IPS-15b (cell line): ENCODE measurements at regions not wholly inside any gene's neighbourhood (a gene's known extent, or its start where the extent isn't known, plus 50 kb on each side); places are given as distances from the start of the nearest gene placed in this dataset.

Source experiments
- H3K27me3 ChIP-seq: one replicate; pipeline ENCODE4 v1.6.1; 2013; ENCODE audit warnings: low read length; ENCODE audit not compliant: control insufficient read depth, insufficient read depth
- H3K36me3 ChIP-seq: one replicate; pipeline ENCODE4 v1.6.1; 2013; ENCODE audit warnings: low read length; ENCODE audit not compliant: control insufficient read depth, insufficient read depth
- H3K4me1 ChIP-seq: one replicate; pipeline ENCODE4 v1.6.1; 2013; ENCODE audit warnings: mild to moderate bottlenecking, low read length; ENCODE audit not compliant: control insufficient read depth, insufficient read depth
- H3K4me3 ChIP-seq: one replicate; pipeline ENCODE4 v1.5.1; 2013; ENCODE audit warnings: low read depth, low read length
- H3K9ac ChIP-seq: one replicate; pipeline ENCODE4 v1.6.1; 2013; ENCODE audit warnings: low read depth, mild to moderate bottlenecking, low read length
- H3K9me3 ChIP-seq: one replicate; pipeline ENCODE4 v1.6.1; 2013; ENCODE audit warnings: mild to moderate bottlenecking, low read length; ENCODE audit not compliant: control insufficient read depth, insufficient read depth

- H3K4me1 ChIP-seq: no peaks in the 10 kb centered on the region
- H3K9ac ChIP-seq: no peak overlapping the region
Observed at GRCh38 chr3:124121379-124122312, 129.7 kb upstream of the ROPN1 start.

GRCh38 chr3:124125315-124125714 lies 133.4 kb upstream of the ROPN1 start:
- Histone ChIP-seq H3K9me3 (no peaks in the 10 kb centered on the region), H3K36me3 (no peaks in the 10 kb centered on the region), H3K4me1 (no peaks in the 10 kb centered on the region), H3K4me3 (no peak overlapping the region), H3K27me3 (no peaks in the 10 kb centered on the region), H3K9ac (no peak overlapping the region)

More at GRCh38 chr3:124121379-124122312, 129.7 kb upstream of the ROPN1 start:
- H3K27me3 ChIP-seq: no peaks in the 10 kb centered on the region
- H3K36me3 ChIP-seq: no peaks in the 10 kb centered on the region
- no peaks in the 10 kb centered on the region for H3K9me3 ChIP-seq
- no peak overlapping the region for H3K4me3 ChIP-seq

- H3K9ac ChIP-seq: no peak overlapping the region
- no peak overlapping the region for H3K4me3 ChIP-seq
- no peaks in the 10 kb centered on the region for H3K36me3 ChIP-seq
- no peaks in the 10 kb centered on the region for H3K9me3 ChIP-seq
- no peaks in the 10 kb centered on the region for H3K4me1 ChIP-seq
- H3K27me3 ChIP-seq: no peaks in the 10 kb centered on the region
Observed at GRCh38 chr3:124126436-124127023, 134.6 kb upstream of the ROPN1 start.

- no peaks in the 10 kb centered on the region for H3K36me3 ChIP-seq
- H3K4me1 ChIP-seq: no peaks in the 10 kb centered on the region
- no peaks in the 10 kb centered on the region for H3K27me3 ChIP-seq
- H3K4me3 ChIP-seq: no peak overlapping the region
- no peaks in the 10 kb centered on the region for H3K9me3 ChIP-seq
- H3K9ac ChIP-seq: no peak overlapping the region
Observed at GRCh38 chr3:124131158-124131557, 139.2 kb upstream of the ROPN1 start.

- H3K4me3 ChIP-seq: no peak overlapping the region
- H3K4me1 ChIP-seq: no peaks in the 10 kb centered on the region
- no peaks in the 10 kb centered on the region for H3K27me3 ChIP-seq
Observed at GRCh38 chr3:124131580-124131979, 139.7 kb upstream of the ROPN1 start.

GRCh38 chr3:124132813-124133212 lies 140.9 kb upstream of the ROPN1 start:
- H3K9ac ChIP-seq: no peak overlapping the region
- no peaks in the 10 kb centered on the region for H3K27me3 ChIP-seq
- no peaks in the 10 kb centered on the region for H3K4me1 ChIP-seq
- no peaks in the 10 kb centered on the region for H3K9me3 ChIP-seq
- H3K4me3 ChIP-seq: no peak overlapping the region
- H3K36me3 ChIP-seq: no peaks in the 10 kb centered on the region

More at GRCh38 chr3:124131580-124131979, 139.7 kb upstream of the ROPN1 start:
- H3K36me3 ChIP-seq: no peaks in the 10 kb centered on the region
- no peak overlapping the region for H3K9ac ChIP-seq
- H3K9me3 ChIP-seq: no peaks in the 10 kb centered on the region

GRCh38 chr3:124133366-124133940 lies 141.5 kb upstream of the ROPN1 start:
- Histone ChIP-seq H3K27me3 (no peaks in the 10 kb centered on the region), H3K36me3 (no peaks in the 10 kb centered on the region), H3K4me3 (no peak overlapping the region), H3K9ac (no peak overlapping the region), H3K9me3 (no peaks in the 10 kb centered on the region), H3K4me1 (no peaks in the 10 kb centered on the region)

- H3K9ac ChIP-seq: no peak overlapping the region
- H3K36me3 ChIP-seq: no peaks in the 10 kb centered on the region
- H3K27me3 ChIP-seq: no peaks in the 10 kb centered on the region
- no peak overlapping the region for H3K4me3 ChIP-seq
- H3K4me1 ChIP-seq: no peaks in the 10 kb centered on the region
- H3K9me3 ChIP-seq: no peaks in the 10 kb centered on the region
Observed at GRCh38 chr3:124137216-124137615, 145.3 kb upstream of the ROPN1 start.

- Histone ChIP-seq H3K36me3 (no peaks in the 10 kb centered on the region), H3K9me3 (no peaks in the 10 kb centered on the region), H3K4me1 (no peaks in the 10 kb centered on the region), H3K27me3 (no peaks in the 10 kb centered on the region), H3K9ac (no peak overlapping the region), H3K4me3 (no peak overlapping the region)
Observed at GRCh38 chr3:124138148-124138547, 146.2 kb upstream of the ROPN1 start.

- H3K4me1 ChIP-seq: no peaks in the 10 kb centered on the region
- no peaks in the 10 kb centered on the region for H3K27me3 ChIP-seq
- no peak overlapping the region for H3K4me3 ChIP-seq
- H3K36me3 ChIP-seq: no peaks in the 10 kb centered on the region
- H3K9ac ChIP-seq: no peak overlapping the region
- no peaks in the 10 kb centered on the region for H3K9me3 ChIP-seq
Observed at GRCh38 chr3:124140746-124141145, 148.8 kb upstream of the ROPN1 start.

- no peaks in the 10 kb centered on the region for H3K36me3 ChIP-seq
- no peaks in the 10 kb centered on the region for H3K4me1 ChIP-seq
- no peaks in the 10 kb centered on the region for H3K9me3 ChIP-seq
- no peak overlapping the region for H3K9ac ChIP-seq
- no peaks in the 10 kb centered on the region for H3K27me3 ChIP-seq
- no peak overlapping the region for H3K4me3 ChIP-seq
Observed at GRCh38 chr3:124142389-124142970, 150.6 kb upstream of the ROPN1 start.
